Transverse colon (tissue), 4 donors: ENCODE measurements at regions not wholly inside any gene's neighbourhood (a gene's known extent, or its start where the extent isn't known, plus 50 kb on each side); places are given as distances from the start of the nearest gene placed in this dataset.

Experiments
- CTCF ChIP-seq, 5 experiments: fragments of 200-600 bp in 3 of 5; fragments of 450-650 bp in 2 of 5; sonication (generic) in 3 of 5; IDR thresholded peaks; 1 replicate in 2 of 5; 2 replicates in 3 of 5; pipeline ENCODE4 v1.5.1; 2016 to 2017; ENCODE audit warnings: antibody characterized with exemption in 5 of 5, inconsistent platforms in 3 of 5, mild to moderate bottlenecking in 2 of 5, moderate library complexity in 1 of 5
- POLR2AphosphoS5 ChIP-seq, 3 donors: sonication (generic); formaldehyde crosslinking; IDR thresholded peaks; one replicate each; pipeline ENCODE4 v1.6.1; 2016; ENCODE audit warnings: antibody characterized with exemption in 3 of 3

DNA sequence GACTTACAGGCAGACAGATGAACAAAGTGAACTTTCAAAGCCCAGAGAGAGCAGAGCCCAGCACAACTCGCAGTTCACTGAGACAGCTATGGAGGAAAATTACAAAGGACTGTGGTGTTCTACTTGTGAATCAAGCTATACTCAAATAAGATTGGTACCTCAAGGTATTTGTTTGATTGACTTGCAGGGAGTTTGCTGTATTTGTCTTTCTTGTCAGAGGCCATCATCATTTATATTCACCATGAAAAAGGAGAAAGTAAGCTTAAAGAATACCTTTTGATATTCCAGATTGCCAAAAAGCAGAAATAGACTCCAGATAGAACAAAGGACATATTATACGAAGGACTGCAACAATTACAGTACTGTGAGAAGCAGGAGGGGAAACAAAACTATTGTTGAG, 1047.9 kb downstream of the RPA4 start:
- TF ChIP-seq POLR2AphosphoS5 (IDR thresholded peaks at IDR 0.05) (no peak), CTCF (IDR thresholded peaks at IDR 0.05) (no peak)
